WERI-Rb-1 (cell line): ENCODE measurements at regions not wholly inside any gene's neighbourhood (a gene's known extent, or its start where the extent isn't known, plus 50 kb on each side); places are given as distances from the start of the nearest gene placed in this dataset.

Experiments used
- DNase-seq: peaks from one replicate; pipeline ENCODE4 v3.0.0-alpha.2; 2020
- H3K27ac ChIP-seq: fragments of 250-450 bp; sonication (Bioruptor Pico); 2 replicates; pipeline ENCODE4 v1.5.1; 2020; ENCODE audit warnings: mild to moderate bottlenecking, moderate library complexity
- H3K27me3 ChIP-seq: fragments of 250-450 bp; sonication (Bioruptor Pico); 2 replicates; pipeline ENCODE4 v1.5.1; 2021; ENCODE audit warnings: mild to moderate bottlenecking, low read depth, moderate library complexity; ENCODE audit not compliant: insufficient read depth, severe bottlenecking
- H3K36me3 ChIP-seq: fragments of 250-450 bp; sonication (Bioruptor Pico); 2 replicates; pipeline ENCODE4 v1.5.1; 2020; ENCODE audit warnings: mild to moderate bottlenecking, moderate library complexity
- H3K4me3 ChIP-seq: 2 replicates; pipeline ENCODE4 v1.5.1; 2011; ENCODE audit warnings: low read depth, mild to moderate bottlenecking, control low read depth, low read length
- H3K9me3 ChIP-seq: fragments of 250-450 bp; sonication (Bioruptor Pico); 2 replicates; pipeline ENCODE4 v1.5.1; 2021; ENCODE audit warnings: mild to moderate bottlenecking, moderate library complexity; ENCODE audit not compliant: severe bottlenecking
- CTCF ChIP-seq: IDR thresholded peaks from 2 replicates; pipeline ENCODE4 v1.5.1; 2011; ENCODE audit warnings: low read depth, mild to moderate bottlenecking, control low read depth, inconsistent platforms, low read length

GRCh38 chr2:83565626-83566025 is 893.5 kb downstream of the SUCLG1 start:
- TF ChIP-seq CTCF = no peak
- no peak overlapping the region for H3K27ac ChIP-seq
- DNase-seq = no peak
- no peaks in the 10 kb centered on the region for H3K36me3 ChIP-seq
- H3K27me3 ChIP-seq = no peaks in the 10 kb centered on the region
- no peak overlapping the region for H3K4me3 ChIP-seq
- no peaks in the 10 kb centered on the region for H3K9me3 ChIP-seq

GRCh38 chr2:83565181-83565580 is 893.9 kb downstream of the SUCLG1 start:
- no peaks in the 10 kb centered on the region for H3K9me3 ChIP-seq

GRCh38 chr2:83561592-83561991 is 897.5 kb downstream of the SUCLG1 start:
- Histone ChIP-seq H3K4me3 (no peak overlapping the region), H3K27me3 (no peaks in the 10 kb centered on the region), H3K27ac (no peak overlapping the region), H3K36me3 (no peaks in the 10 kb centered on the region), H3K9me3 (no peaks in the 10 kb centered on the region)
- no peak for TF ChIP-seq CTCF
- no peak for DNase-seq

More at GRCh38 chr2:83565181-83565580, 893.9 kb downstream of the SUCLG1 start:
- no peak for DNase-seq
- H3K27me3 ChIP-seq = no peaks in the 10 kb centered on the region
- TF ChIP-seq CTCF = no peak
- H3K36me3 ChIP-seq = no peaks in the 10 kb centered on the region
- no peak overlapping the region for H3K27ac ChIP-seq
- H3K4me3 ChIP-seq = no peak overlapping the region

- Histone ChIP-seq H3K9me3 (no peaks in the 10 kb centered on the region), H3K4me3 (no peak overlapping the region), H3K36me3 (no peaks in the 10 kb centered on the region), H3K27me3 (no peaks in the 10 kb centered on the region), H3K27ac (no peak overlapping the region)
- DNase-seq = no peak
- TF ChIP-seq CTCF = no peak
Measured at GRCh38 chr2:83536556-83536955, 922.5 kb downstream of the SUCLG1 start.

- DNase-seq = no peak
- Histone ChIP-seq H3K36me3 (no peaks in the 10 kb centered on the region), H3K27me3 (no peaks in the 10 kb centered on the region), H3K9me3 (no peaks in the 10 kb centered on the region), H3K27ac (no peak overlapping the region), H3K4me3 (no peak overlapping the region)
- no peak for TF ChIP-seq CTCF
Measured at GRCh38 chr2:83534416-83534815, 924.7 kb downstream of the SUCLG1 start.

GRCh38 chr2:83531206-83531826 is 927.8 kb downstream of the SUCLG1 start:
- TF ChIP-seq CTCF = no peak
- no peak overlapping the region for H3K27ac ChIP-seq
- DNase-seq = no peak
- no peak overlapping the region for H3K4me3 ChIP-seq
- no peaks in the 10 kb centered on the region for H3K36me3 ChIP-seq
- no peaks in the 10 kb centered on the region for H3K27me3 ChIP-seq
- H3K9me3 ChIP-seq = no peaks in the 10 kb centered on the region
